ENCODE measurements at regions not wholly inside any gene's neighbourhood (a gene's known extent, or its start where the extent isn't known, plus 50 kb on each side); places are given as distances from the start of the nearest gene placed in this dataset.

DNA sequence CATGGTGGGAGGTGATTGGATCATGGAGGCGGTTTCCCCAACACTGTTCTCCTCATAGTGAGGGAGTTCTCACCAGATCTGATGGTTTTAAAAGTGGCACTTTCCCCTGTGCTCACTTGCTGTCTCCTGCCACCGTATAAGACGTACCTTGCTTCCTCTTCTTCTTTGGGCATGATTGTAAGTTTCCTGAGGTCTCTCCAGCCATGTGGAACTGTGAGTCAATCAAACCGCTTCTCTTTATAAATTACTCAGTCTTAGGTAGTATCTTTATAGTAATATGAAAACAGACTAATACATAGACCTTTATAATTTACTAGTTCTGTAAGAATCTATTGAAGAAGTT is 82.5 kb upstream of the PITX2 start:
- TF ChIP-seq CREB1 (IDR thresholded peaks at IDR 0.05; ENCODE audit: low read depth) = no peak
- no peak for TF ChIP-seq EP300 (IDR thresholded peaks at IDR 0.05; ENCODE audit: borderline replicate concordance)
- TF ChIP-seq, protein P1, sequence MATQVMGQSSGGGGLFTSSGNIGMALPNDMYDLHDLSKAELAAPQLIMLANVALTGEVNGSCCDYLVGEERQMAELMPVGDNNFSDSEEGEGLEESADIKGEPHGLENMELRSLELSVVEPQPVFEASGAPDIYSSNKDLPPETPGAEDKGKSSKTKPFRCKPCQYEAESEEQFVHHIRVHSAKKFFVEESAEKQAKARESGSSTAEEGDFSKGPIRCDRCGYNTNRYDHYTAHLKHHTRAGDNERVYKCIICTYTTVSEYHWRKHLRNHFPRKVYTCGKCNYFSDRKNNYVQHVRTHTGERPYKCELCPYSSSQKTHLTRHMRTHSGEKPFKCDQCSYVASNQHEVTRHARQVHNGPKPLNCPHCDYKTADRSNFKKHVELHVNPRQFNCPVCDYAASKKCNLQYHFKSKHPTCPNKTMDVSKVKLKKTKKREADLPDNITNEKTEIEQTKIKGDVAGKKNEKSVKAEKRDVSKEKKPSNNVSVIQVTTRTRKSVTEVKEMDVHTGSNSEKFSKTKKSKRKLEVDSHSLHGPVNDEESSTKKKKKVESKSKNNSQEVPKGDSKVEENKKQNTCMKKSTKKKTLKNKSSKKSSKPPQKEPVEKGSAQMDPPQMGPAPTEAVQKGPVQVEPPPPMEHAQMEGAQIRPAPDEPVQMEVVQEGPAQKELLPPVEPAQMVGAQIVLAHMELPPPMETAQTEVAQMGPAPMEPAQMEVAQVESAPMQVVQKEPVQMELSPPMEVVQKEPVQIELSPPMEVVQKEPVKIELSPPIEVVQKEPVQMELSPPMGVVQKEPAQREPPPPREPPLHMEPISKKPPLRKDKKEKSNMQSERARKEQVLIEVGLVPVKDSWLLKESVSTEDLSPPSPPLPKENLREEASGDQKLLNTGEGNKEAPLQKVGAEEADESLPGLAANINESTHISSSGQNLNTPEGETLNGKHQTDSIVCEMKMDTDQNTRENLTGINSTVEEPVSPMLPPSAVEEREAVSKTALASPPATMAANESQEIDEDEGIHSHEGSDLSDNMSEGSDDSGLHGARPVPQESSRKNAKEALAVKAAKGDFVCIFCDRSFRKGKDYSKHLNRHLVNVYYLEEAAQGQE (IDR thresholded peaks at IDR 0.05; ENCODE audit: low read depth) = no peak
- no peak for TF ChIP-seq EGR1 (IDR thresholded peaks at IDR 0.05)
- TF ChIP-seq TCF12 (IDR thresholded peaks at IDR 0.05; ENCODE audit: low read depth) = no peak
- TF ChIP-seq RAD21 (IDR thresholded peaks at IDR 0.05; ENCODE audit: low read depth) = no peak
- TF ChIP-seq ZBTB7A (IDR thresholded peaks at IDR 0.05; ENCODE audit: low read depth) = no peak

All from Ishikawa (cell line).